Dermis microvascular lymphatic vessel endothelial cell (primary cell): ENCODE measurements at regions not wholly inside any gene's neighbourhood (a gene's known extent, or its start where the extent isn't known, plus 50 kb on each side); places are given as distances from the start of the nearest gene placed in this dataset.
"Not testable (repeated sequence)": the region's sequence is repeated elsewhere in the genome, so short reads cannot be mapped to it uniquely, and the experiment has no call there.

Experiments
- DNase-seq, 2 donors: peaks; one replicate each; pipeline versions ENCODE4 v3.0.0 to v3.0.0-alpha.2; 2010; ENCODE audit warnings: low read depth in 2 of 2

- no peak for DNase-seq
Measured at GRCh38 chr3:174336784-174337183, 522.4 kb upstream of the NAALADL2 start.

DNA sequence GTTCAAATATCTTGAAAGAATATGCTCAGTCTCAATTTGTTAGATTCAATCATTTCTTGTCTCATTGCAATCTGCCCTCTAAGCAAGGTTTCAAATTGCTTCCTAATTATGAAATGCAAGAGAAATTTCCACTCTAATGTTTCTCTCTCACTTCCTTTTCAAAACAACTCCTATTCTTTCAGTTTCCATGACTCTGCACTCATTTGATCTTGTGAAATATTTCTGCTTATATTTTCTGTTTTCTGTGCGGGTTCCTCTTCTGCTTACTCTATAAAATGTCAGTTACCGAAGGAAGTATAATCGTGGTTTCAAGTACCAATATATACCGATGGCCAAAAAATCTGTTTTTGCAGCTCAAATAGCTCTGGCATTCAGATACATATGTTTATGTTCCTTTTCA is 521.9 kb upstream of the NAALADL2 start:
- no peak for DNase-seq

- DNase-seq = no peak
Measured at GRCh38 chr3:174340624-174341587, 518.2 kb upstream of the NAALADL2 start.

- no peak for DNase-seq
Measured at GRCh38 chr3:174342171-174342570, 517.0 kb upstream of the NAALADL2 start.

GRCh38 chr3:174342941-174343501 is 516.1 kb upstream of the NAALADL2 start:
- no peak for DNase-seq

- DNase-seq = no peak
Measured at GRCh38 chr3:174346141-174346540, 513.0 kb upstream of the NAALADL2 start.

DNA sequence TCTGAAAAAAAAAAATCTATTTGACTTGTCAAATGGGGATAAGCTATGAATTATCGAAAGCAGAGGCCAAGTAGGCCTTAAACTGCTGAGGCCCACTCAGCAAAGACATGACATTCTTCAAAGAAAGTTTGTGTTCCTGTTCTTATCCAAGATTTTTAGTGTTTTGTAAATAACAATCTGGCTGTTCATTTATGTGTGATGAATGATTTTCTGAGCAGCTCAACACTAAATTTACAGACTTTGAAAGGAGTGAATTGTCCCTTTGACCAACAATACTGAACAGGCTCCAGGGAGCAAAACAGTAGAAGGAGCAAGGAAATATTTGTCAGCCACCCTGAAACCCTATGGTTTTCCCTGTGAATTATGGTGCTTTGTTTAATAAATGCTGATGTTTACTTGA is 512.6 kb upstream of the NAALADL2 start:
- DNase-seq = no peak

- no peak for DNase-seq
Measured at GRCh38 chr3:174347474-174348138, 511.5 kb upstream of the NAALADL2 start.

GRCh38 chr3:174352227-174352626 is 506.9 kb upstream of the NAALADL2 start:
- DNase-seq = no peak

- DNase-seq = no peak
Measured at GRCh38 chr3:174355505-174355904, 503.6 kb upstream of the NAALADL2 start.

GRCh38 chr3:174356596-174356995 is 502.5 kb upstream of the NAALADL2 start:
- no peak for DNase-seq

GRCh38 chr3:174358252-174358651 is 500.9 kb upstream of the NAALADL2 start:
- DNase-seq = no peak

DNA sequence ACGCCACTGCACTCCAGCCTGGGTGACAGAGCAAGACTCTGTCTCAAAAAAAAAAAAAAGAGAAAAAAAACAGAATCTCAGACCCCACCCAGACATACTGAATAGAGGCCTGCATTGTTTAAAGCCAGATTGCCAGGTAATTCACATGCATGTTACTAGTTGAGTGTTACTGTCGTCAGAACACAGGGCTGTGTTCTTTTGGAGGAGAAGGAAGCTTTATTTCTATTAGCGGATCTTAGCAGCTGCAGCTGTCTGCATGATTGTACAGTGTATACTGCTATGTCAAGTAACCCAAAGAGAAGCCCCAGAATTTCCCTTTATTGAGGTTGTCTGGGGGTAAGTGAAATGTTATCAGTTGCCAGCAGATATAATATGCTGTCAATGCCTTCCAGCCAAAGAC is 496.6 kb upstream of the NAALADL2 start:
- no peak for DNase-seq

- no peak for DNase-seq
Measured at GRCh38 chr3:174363256-174363655, 495.9 kb upstream of the NAALADL2 start.

- no peak for DNase-seq
Measured at GRCh38 chr3:174365796-174366195, 493.3 kb upstream of the NAALADL2 start.

- not testable (repeated sequence) for DNase-seq
Measured at GRCh38 chr3:174366904-174367303, 492.2 kb upstream of the NAALADL2 start.

GRCh38 chr3:174376346-174376745 is 482.8 kb upstream of the NAALADL2 start:
- DNase-seq = no peak

DNA sequence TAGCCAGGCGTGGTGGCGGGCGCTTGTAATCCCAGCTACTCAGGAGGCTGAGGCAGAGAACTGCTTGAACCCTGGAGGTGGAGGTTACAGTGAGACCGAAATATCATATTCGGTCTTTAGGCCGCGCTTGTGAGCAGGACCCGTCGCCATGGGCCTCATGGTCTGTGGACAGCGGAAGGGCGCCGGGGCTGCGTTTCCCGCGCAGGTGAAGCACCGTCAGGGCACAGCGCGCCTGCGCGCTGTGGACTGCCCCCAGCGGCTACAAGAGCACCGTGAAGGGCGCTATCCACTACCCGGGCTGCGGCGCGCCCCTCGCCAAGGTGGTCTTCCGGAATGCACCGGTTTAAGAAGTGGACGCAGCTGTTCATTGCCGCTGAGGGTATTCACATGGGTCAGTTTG is 482.0 kb upstream of the NAALADL2 start:
- DNase-seq = no peak

GRCh38 chr3:174377684-174378083 is 481.4 kb upstream of the NAALADL2 start:
- no peak for DNase-seq

DNA sequence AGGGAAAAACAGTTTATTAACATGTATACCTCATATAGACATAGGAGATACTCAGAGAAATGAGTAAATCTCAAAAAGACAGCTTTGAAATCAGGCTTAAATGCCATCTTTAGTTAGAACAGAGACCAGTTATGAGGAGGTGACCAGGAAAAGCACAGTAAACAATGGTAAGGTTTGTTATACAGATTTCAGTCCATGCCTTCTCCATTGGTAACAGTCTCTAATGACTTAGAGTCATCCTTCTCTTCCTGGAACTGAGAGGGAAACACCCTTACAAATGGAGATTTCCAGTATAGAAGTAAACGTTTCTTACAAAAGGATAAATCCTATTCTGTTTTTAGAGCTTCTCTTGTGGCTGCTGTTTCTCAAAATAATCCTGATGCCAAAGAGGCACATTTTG is 476.3 kb upstream of the NAALADL2 start:
- no peak for DNase-seq

DNA sequence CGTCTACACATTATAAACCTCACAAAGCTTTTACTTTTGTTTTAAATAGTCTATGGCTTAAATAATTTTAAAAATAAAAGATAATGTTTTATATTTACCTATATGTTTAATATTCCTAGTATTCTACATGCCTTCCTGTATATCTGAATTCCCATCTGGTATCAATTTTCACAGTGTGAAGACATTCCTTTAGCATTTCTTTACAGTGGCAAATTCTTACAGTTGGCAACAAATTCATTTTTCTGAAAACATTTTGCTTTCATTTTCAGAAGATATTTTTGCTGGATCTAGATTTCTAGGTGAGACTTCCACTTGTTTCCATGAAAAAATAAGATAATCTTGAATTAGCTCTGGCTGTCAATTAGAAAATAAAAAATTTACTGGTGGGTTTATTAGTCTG is 471.4 kb upstream of the NAALADL2 start:
- no peak for DNase-seq

GRCh38 chr3:174397848-174398247 is 461.3 kb upstream of the NAALADL2 start:
- peak; percentile 2 to 13 for DNase-seq

DNA sequence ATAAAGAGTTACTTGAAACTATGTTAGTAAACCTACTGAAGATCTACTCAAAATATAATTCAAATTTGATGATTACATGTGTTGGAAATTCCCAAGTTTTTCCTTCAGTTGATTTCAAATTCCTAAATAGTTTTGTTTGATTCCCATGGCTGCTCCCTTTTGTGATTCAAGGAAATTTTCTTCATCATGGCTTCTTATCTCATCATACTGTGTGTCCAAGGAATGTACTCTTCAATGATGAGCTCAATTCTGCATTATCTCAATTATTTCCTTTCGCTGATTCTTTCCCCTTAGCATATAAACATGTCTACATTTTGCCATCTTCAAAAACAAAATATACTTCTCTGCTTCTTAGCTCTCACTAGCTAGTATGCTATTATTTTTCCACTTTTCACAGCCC is 460.4 kb upstream of the NAALADL2 start:
- DNase-seq = no peak
